Right atrium auricular region (tissue), 2 donors: ENCODE measurements at regions not wholly inside any gene's neighbourhood (a gene's known extent, or its start where the extent isn't known, plus 50 kb on each side); places are given as distances from the start of the nearest gene placed in this dataset.

Experiments
- DNase-seq: peaks from one replicate; pipeline ENCODE4 v3.0.0-alpha.2; 2019; ENCODE audit warnings: low spot score
- H3K27ac ChIP-seq, 2 donors: fragments of 200-600 bp; sonication (generic); 1 replicate in 1 of 2; 2 replicates in 1 of 2; pipeline ENCODE4 v1.5.1; 2016 to 2019
- H3K27me3 ChIP-seq, 2 donors: fragments of 200-600 bp; sonication (generic); one replicate each; pipeline versions ENCODE4 v1.5.1 to v1.6.0; 2017 to 2019
- H3K36me3 ChIP-seq: fragments of 200-600 bp; sonication (generic); one replicate; pipeline ENCODE4 v1.5.1; 2016
- H3K4me1 ChIP-seq, 2 donors: fragments of 200-600 bp; sonication (generic); one replicate each; pipeline versions ENCODE4 v1.5.1 to v1.6.0; 2017 to 2019
- H3K4me3 ChIP-seq, 2 donors: fragments of 200-600 bp; sonication (generic); 1 replicate in 1 of 2; 2 replicates in 1 of 2; pipeline ENCODE4 v1.5.1; 2017 to 2019; ENCODE audit warnings: mild to moderate bottlenecking in 1 of 2, moderate library complexity in 1 of 2
- H3K9me3 ChIP-seq, 2 donors: fragments of 200-600 bp; sonication (generic); one replicate each; pipeline ENCODE4 v1.5.1; 2019
- TF ChIP-seq, protein P1 (sequence below), 2 donors: fragments of 200-600 bp; sonication (generic); IDR thresholded peaks; one replicate each; pipeline ENCODE4 v1.5.1; 2019; ENCODE audit warnings: antibody characterized with exemption in 2 of 2

DNA sequence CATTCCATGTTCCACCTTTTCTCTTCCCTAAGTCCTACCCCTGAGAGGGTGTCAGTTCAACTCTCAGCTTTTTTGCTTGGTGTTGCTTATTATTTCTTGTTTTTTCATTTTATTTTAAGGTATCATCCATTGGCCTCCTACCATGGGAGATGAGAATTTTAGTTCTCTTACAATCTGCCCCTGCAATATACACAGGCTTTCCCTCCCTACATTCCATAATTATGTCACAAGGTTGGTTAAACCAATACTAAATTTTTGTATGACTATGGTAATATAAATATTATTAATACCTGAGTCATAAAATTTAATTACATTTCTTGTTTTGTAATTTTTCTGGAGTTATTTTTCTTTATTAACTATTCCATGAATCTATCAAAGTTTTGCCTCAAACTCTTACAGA, 216.2 kb downstream of the SNX19 start:
- TF ChIP-seq, protein P1, sequence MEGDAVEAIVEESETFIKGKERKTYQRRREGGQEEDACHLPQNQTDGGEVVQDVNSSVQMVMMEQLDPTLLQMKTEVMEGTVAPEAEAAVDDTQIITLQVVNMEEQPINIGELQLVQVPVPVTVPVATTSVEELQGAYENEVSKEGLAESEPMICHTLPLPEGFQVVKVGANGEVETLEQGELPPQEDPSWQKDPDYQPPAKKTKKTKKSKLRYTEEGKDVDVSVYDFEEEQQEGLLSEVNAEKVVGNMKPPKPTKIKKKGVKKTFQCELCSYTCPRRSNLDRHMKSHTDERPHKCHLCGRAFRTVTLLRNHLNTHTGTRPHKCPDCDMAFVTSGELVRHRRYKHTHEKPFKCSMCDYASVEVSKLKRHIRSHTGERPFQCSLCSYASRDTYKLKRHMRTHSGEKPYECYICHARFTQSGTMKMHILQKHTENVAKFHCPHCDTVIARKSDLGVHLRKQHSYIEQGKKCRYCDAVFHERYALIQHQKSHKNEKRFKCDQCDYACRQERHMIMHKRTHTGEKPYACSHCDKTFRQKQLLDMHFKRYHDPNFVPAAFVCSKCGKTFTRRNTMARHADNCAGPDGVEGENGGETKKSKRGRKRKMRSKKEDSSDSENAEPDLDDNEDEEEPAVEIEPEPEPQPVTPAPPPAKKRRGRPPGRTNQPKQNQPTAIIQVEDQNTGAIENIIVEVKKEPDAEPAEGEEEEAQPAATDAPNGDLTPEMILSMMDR (IDR thresholded peaks at IDR 0.05) = no peak
- Histone ChIP-seq H3K36me3 (no peaks in the 10 kb centered on the region), H3K4me3 (no peak overlapping the region), H3K4me1 (no peaks in the 10 kb centered on the region), H3K27me3 (no peaks in the 10 kb centered on the region), H3K27ac (no peak overlapping the region), H3K9me3 (no peaks in the 10 kb centered on the region)
- no peak for DNase-seq

DNA sequence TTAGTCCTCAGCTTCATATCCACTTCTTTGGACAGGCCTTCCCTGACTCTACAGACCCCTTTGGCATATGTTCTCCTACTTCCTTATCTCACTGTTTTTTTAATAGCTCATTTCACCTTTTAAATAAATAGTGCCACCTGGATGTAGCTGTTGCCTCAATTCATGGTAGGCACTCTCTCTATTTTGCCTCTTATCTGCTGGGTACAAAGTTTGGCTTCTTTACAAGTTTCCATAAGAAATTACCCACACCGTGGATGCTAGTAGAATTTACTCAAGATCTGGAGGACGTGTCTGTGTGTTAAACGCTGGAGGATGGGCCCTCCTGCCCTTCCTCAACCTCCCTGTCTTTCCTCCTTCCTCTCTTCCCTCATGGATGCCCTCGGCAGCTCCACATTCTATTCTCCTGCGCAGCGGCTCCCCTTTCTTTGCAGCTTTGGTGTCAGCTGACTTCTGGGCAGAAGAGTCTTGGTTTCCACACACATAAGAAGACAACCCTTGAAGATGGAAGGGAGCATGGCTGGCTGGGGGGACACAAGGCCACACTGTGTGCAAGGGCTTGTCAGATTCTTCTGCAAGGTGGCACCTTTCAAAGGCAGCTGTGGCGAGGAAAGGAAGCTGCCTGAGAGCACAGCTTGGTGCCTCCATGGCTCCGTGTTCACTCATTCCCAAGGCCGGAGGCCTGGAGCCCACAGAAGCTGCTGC, 212.6 kb downstream of the SNX19 start:
- Histone ChIP-seq H3K4me3 (no peak overlapping the region), H3K36me3 (no peaks in the 10 kb centered on the region), H3K27me3 (no peaks in the 10 kb centered on the region), H3K27ac (no peak overlapping the region), H3K4me1 (no peaks in the 10 kb centered on the region), H3K9me3 (no peaks in the 10 kb centered on the region)
- TF ChIP-seq, protein P1 (IDR thresholded peaks at IDR 0.05) = no peak
- DNase-seq = no peak

DNA sequence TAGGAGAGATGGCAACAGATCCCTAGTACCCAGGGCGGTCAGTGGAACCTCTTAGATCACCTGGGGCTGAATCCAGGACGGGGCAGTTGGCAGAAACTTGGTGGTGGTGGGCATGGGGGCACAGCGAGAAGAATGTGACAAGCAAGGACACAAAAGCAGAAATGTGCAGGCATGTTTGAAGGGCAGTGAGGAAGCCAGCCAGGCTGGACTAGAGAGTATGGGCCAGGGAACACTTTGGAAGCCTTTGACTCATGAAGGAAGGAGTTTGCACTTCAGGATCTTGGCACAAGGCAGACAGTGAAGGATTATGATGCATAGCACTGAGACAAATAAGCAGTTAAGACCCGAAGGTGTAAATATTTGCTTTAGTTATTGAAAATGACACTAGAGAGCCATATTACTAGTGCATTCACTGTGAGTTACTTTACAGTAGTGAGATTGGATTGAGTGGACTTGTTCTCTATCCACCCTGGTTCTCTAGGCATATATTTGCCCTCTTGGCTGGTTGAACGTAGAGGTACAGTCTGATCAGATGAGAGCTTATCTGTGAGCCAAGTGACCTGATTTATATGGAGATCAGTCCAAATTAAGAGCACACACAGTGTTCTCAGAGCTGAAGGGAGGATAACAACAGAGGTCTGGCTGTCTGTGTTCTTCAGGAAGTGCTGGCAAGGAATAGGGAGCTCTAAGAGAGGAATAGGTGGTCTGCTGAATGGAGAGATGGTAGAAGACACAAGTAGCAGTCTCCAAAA, 210.4 kb downstream of the SNX19 start:
- H3K36me3 ChIP-seq = no peaks in the 10 kb centered on the region
- no peak overlapping the region for H3K4me3 ChIP-seq
- H3K9me3 ChIP-seq = no peaks in the 10 kb centered on the region
- TF ChIP-seq, protein P1 (IDR thresholded peaks at IDR 0.05) = no peak
- DNase-seq = no peak
- H3K4me1 ChIP-seq = no peaks in the 10 kb centered on the region
- no peak overlapping the region for H3K27ac ChIP-seq
- no peaks in the 10 kb centered on the region for H3K27me3 ChIP-seq

DNA sequence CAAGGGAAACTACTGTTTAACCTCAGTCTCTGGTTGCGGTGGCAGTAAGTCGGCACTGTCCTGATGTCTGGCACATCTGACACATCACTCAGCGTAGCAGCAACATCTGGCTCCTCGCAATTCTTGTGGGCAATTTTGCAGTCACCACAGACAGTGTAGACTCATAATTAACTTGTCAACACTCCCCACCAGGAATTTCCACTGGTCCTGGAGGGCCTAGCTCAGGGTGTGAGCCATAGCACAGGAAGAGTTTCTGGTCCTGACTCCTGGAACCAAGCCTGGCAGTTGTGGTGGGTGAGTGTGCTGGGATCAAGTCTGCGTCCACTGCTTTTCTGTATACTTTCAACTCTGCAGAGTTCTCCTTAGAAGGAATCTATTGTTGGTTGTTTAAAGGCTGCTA, 209.7 kb downstream of the SNX19 start:
- no peak for DNase-seq
- no peaks in the 10 kb centered on the region for H3K36me3 ChIP-seq
- no peaks in the 10 kb centered on the region for H3K9me3 ChIP-seq
- TF ChIP-seq, protein P1 (IDR thresholded peaks at IDR 0.05) = no peak
- H3K4me3 ChIP-seq = no peak overlapping the region
- H3K27me3 ChIP-seq = no peaks in the 10 kb centered on the region
- H3K4me1 ChIP-seq = no peaks in the 10 kb centered on the region
- no peak overlapping the region for H3K27ac ChIP-seq

DNA sequence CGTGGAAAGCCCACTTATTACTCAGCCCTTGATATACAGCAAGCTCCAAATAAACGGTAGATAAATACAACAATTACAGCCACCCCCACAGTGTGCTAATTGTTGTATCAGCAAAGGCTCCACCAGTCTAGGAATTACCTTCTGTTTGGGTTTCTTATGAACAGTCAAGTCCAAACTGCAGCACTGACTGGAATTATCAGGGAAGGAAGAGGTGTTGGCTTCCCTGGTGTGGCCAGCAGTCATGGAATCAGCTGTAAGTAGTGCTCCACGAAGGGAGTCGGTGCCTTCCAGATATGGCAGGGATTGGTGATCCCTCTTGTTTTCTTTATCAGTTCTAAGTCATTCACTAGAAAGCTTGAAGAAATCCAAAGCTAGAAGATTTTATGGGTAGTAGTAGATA, 209.1 kb downstream of the SNX19 start:
- DNase-seq = no peak
- TF ChIP-seq, protein P1 (IDR thresholded peaks at IDR 0.05) = no peak
- Histone ChIP-seq H3K36me3 (no peaks in the 10 kb centered on the region), H3K27me3 (no peaks in the 10 kb centered on the region), H3K4me1 (no peaks in the 10 kb centered on the region), H3K9me3 (no peaks in the 10 kb centered on the region), H3K4me3 (no peak overlapping the region), H3K27ac (no peak overlapping the region)
